BLaER1 (cell line): ENCODE measurements at regions not wholly inside any gene's neighbourhood (a gene's known extent, or its start where the extent isn't known, plus 50 kb on each side); places are given as distances from the start of the nearest gene placed in this dataset.

Experiments used
- H3K27ac ChIP-seq: shearing (Covaris generic); formaldehyde crosslinking; 2 replicates; pipeline ENCODE4 v1.8.1; 2022
- H3K27me3 ChIP-seq: shearing (Covaris generic); formaldehyde crosslinking; 2 replicates; pipeline ENCODE4 v1.8.1; 2022
- H3K36me3 ChIP-seq: shearing (Covaris generic); formaldehyde crosslinking; 2 replicates; pipeline ENCODE4 v1.8.1; 2022
- H3K4me1 ChIP-seq: shearing (Covaris generic); formaldehyde crosslinking; 2 replicates; pipeline ENCODE4 v1.8.1; 2022
- H3K4me2 ChIP-seq: shearing (Covaris generic); formaldehyde crosslinking; 2 replicates; pipeline ENCODE4 v1.8.1; 2022
- H3K4me3 ChIP-seq: shearing (Covaris generic); formaldehyde crosslinking; 2 replicates; pipeline ENCODE4 v1.8.1; 2022
- H3K9ac ChIP-seq: shearing (Covaris generic); formaldehyde crosslinking; 2 replicates; pipeline ENCODE4 v1.8.1; 2022
- H3K9me3 ChIP-seq: shearing (Covaris generic); formaldehyde crosslinking; 2 replicates; pipeline ENCODE4 v1.8.1; 2022
- H4K20me1 ChIP-seq: shearing (Covaris generic); formaldehyde crosslinking; 2 replicates; pipeline ENCODE4 v1.8.1; 2022
- Cebpa-rat ChIP-seq: shearing (Covaris generic); IDR thresholded peaks from 2 replicates; pipeline ENCODE4 v1.8.1; 2022

GRCh38 chr18:1392046-1392445 lies 487.4 kb downstream of the ADCYAP1 start:
- Histone ChIP-seq H3K9me3 (0 out of 2 replicates have a peak, but pooled peaks cover 7% of the 10 kb centered on the region), H3K36me3 (no peaks in the 10 kb centered on the region), H3K4me2 (no peak overlapping the region), H3K27ac (no peak overlapping the region), H3K4me1 (peaks cover 14% of the 10 kb centered on the region), H3K4me3 (no peak overlapping the region), H3K27me3 (no peaks in the 10 kb centered on the region), H4K20me1 (no peaks in the 10 kb centered on the region), H3K9ac (no peak overlapping the region)
- TF ChIP-seq Cebpa-rat: no peak

GRCh38 chr18:1392865-1393734 lies 488.4 kb downstream of the ADCYAP1 start:
- no peak overlapping the region for H3K4me2 ChIP-seq

GRCh38 chr18:1393929-1394328 lies 489.3 kb downstream of the ADCYAP1 start:
- H3K4me1 ChIP-seq: peaks cover 23% of the 10 kb centered on the region
- H3K4me3 ChIP-seq: no peak overlapping the region
- no peaks in the 10 kb centered on the region for H4K20me1 ChIP-seq
- H3K4me2 ChIP-seq: no peak overlapping the region
- H3K9me3 ChIP-seq: 0 out of 2 replicates have a peak, but pooled peaks cover 1% of the 10 kb centered on the region
- H3K36me3 ChIP-seq: no peaks in the 10 kb centered on the region
- no peak for TF ChIP-seq Cebpa-rat
- no peak overlapping the region for H3K27ac ChIP-seq
- H3K9ac ChIP-seq: no peak overlapping the region
- no peaks in the 10 kb centered on the region for H3K27me3 ChIP-seq

More at GRCh38 chr18:1392865-1393734, 488.4 kb downstream of the ADCYAP1 start:
- H3K4me1 ChIP-seq: peaks cover 23% of the 10 kb centered on the region
- H3K4me3 ChIP-seq: no peak overlapping the region
- no peaks in the 10 kb centered on the region for H4K20me1 ChIP-seq
- TF ChIP-seq Cebpa-rat: no peak
- no peaks in the 10 kb centered on the region for H3K36me3 ChIP-seq
- H3K9me3 ChIP-seq: 0 out of 2 replicates have a peak, but pooled peaks cover 7% of the 10 kb centered on the region
- no peaks in the 10 kb centered on the region for H3K27me3 ChIP-seq
- H3K27ac ChIP-seq: no peak overlapping the region
- no peak overlapping the region for H3K9ac ChIP-seq

- Histone ChIP-seq H3K9me3 (no peaks in the 10 kb centered on the region), H3K27ac (no peak overlapping the region), H3K4me3 (no peak overlapping the region), H3K4me2 (no peak overlapping the region), H3K36me3 (no peaks in the 10 kb centered on the region), H3K9ac (no peak overlapping the region), H3K4me1 (peaks cover 23% of the 10 kb centered on the region), H4K20me1 (no peaks in the 10 kb centered on the region), H3K27me3 (no peaks in the 10 kb centered on the region)
- TF ChIP-seq Cebpa-rat: no peak
These were observed 489.8 kb downstream of the ADCYAP1 start for GRCh38 chr18:1394426-1394825.

- H3K27ac ChIP-seq: no peak overlapping the region
- H3K4me1 ChIP-seq: peaks cover 23% of the 10 kb centered on the region
- no peak overlapping the region for H3K4me3 ChIP-seq
These were observed 490.3 kb downstream of the ADCYAP1 start for GRCh38 chr18:1394966-1395365.

GRCh38 chr18:1408376-1408775 lies 503.7 kb downstream of the ADCYAP1 start:
- Histone ChIP-seq H3K9me3 (no peaks in the 10 kb centered on the region), H3K9ac (no peak overlapping the region), H3K4me2 (no peak overlapping the region), H3K4me1 (no peaks in the 10 kb centered on the region), H3K27ac (no peak overlapping the region), H3K36me3 (no peaks in the 10 kb centered on the region), H3K27me3 (no peaks in the 10 kb centered on the region), H3K4me3 (no peak overlapping the region), H4K20me1 (no peaks in the 10 kb centered on the region)
- no peak for TF ChIP-seq Cebpa-rat

More at GRCh38 chr18:1394966-1395365, 490.3 kb downstream of the ADCYAP1 start:
- Histone ChIP-seq H3K36me3 (no peaks in the 10 kb centered on the region), H3K4me2 (no peak overlapping the region), H4K20me1 (no peaks in the 10 kb centered on the region), H3K9me3 (no peaks in the 10 kb centered on the region), H3K9ac (no peak overlapping the region), H3K27me3 (no peaks in the 10 kb centered on the region)
- no peak for TF ChIP-seq Cebpa-rat

GRCh38 chr18:1412655-1413322 lies 508.1 kb downstream of the ADCYAP1 start:
- no peaks in the 10 kb centered on the region for H3K27me3 ChIP-seq
- no peaks in the 10 kb centered on the region for H3K9me3 ChIP-seq
- no peak overlapping the region for H3K4me2 ChIP-seq
- no peak for TF ChIP-seq Cebpa-rat
- no peak overlapping the region for H3K9ac ChIP-seq
- no peak overlapping the region for H3K27ac ChIP-seq
- H3K36me3 ChIP-seq: no peaks in the 10 kb centered on the region
- H3K4me1 ChIP-seq: no peaks in the 10 kb centered on the region
- no peaks in the 10 kb centered on the region for H4K20me1 ChIP-seq
- no peak overlapping the region for H3K4me3 ChIP-seq

GRCh38 chr18:1413323-1413675 lies 508.6 kb downstream of the ADCYAP1 start:
- no peaks in the 10 kb centered on the region for H3K9me3 ChIP-seq
- no peak overlapping the region for H3K9ac ChIP-seq
- no peak for TF ChIP-seq Cebpa-rat

GRCh38 chr18:1416074-1416473 lies 511.4 kb downstream of the ADCYAP1 start:
- TF ChIP-seq Cebpa-rat: no peak
- Histone ChIP-seq H4K20me1 (no peaks in the 10 kb centered on the region), H3K27me3 (no peaks in the 10 kb centered on the region), H3K9ac (no peak overlapping the region), H3K27ac (no peak overlapping the region), H3K9me3 (no peaks in the 10 kb centered on the region), H3K4me1 (no peaks in the 10 kb centered on the region), H3K4me2 (no peak overlapping the region), H3K36me3 (no peaks in the 10 kb centered on the region), H3K4me3 (no peak overlapping the region)

More at GRCh38 chr18:1413323-1413675, 508.6 kb downstream of the ADCYAP1 start:
- Histone ChIP-seq H3K27ac (no peak overlapping the region), H3K4me2 (no peak overlapping the region), H3K27me3 (no peaks in the 10 kb centered on the region), H3K36me3 (no peaks in the 10 kb centered on the region), H3K4me3 (no peak overlapping the region), H4K20me1 (no peaks in the 10 kb centered on the region), H3K4me1 (no peaks in the 10 kb centered on the region)

- H3K27me3 ChIP-seq: no peaks in the 10 kb centered on the region
These were observed 516.8 kb downstream of the ADCYAP1 start for GRCh38 chr18:1421502-1421901.

More at GRCh38 chr18:1421502-1421901, 516.8 kb downstream of the ADCYAP1 start:
- H3K27ac ChIP-seq: no peak overlapping the region
- no peak overlapping the region for H3K4me2 ChIP-seq
- no peak overlapping the region for H3K4me3 ChIP-seq
- no peaks in the 10 kb centered on the region for H3K36me3 ChIP-seq
- H3K4me1 ChIP-seq: no peaks in the 10 kb centered on the region
- H4K20me1 ChIP-seq: no peaks in the 10 kb centered on the region
- TF ChIP-seq Cebpa-rat: no peak
- no peaks in the 10 kb centered on the region for H3K9me3 ChIP-seq
- no peak overlapping the region for H3K9ac ChIP-seq
